ENCODE measurements at regions not wholly inside any gene's neighbourhood (a gene's known extent, or its start where the extent isn't known, plus 50 kb on each side); places are given as distances from the start of the nearest gene placed in this dataset.

GRCh38 chr5:30994176-30994575 lies 199.3 kb upstream of the CDH6 start:
- no peak overlapping the region for H3K4me3 ChIP-seq
- H3K9me3 ChIP-seq = peaks cover 0 to 7% of the 10 kb centered on the region in 2 donors
- no peaks in the 10 kb centered on the region for H3K36me3 ChIP-seq
- DNase-seq (ENCODE audit: low spot score in 2 of 2) = no peak
- TF ChIP-seq POLR2AphosphoS5 (IDR thresholded peaks at IDR 0.05) = no peak
- TF ChIP-seq POLR2A (IDR thresholded peaks at IDR 0.05) = no peak
- TF ChIP-seq CTCF (IDR thresholded peaks at IDR 0.05) = no peak
- H3K27me3 ChIP-seq = no peaks in the 10 kb centered on the region
- intact Hi-C loops (cut with DNase I; ENCODE audit: low total_unique reads) = no loop called here
- no peaks in the 10 kb centered on the region for H3K4me1 ChIP-seq
- H3K27ac ChIP-seq = no peak overlapping the region

GRCh38 chr5:30991462-30991861 lies 202.0 kb upstream of the CDH6 start:
- Histone ChIP-seq H3K4me1 (no peaks in the 10 kb centered on the region), H3K27ac (no peak overlapping the region), H3K9me3 (no peaks in the 10 kb centered on the region), H3K27me3 (no peaks in the 10 kb centered on the region), H3K4me3 (no peak overlapping the region), H3K36me3 (no peaks in the 10 kb centered on the region)
- intact Hi-C loops (cut with DNase I; ENCODE audit: low total_unique reads) = no loop called here
- TF ChIP-seq POLR2AphosphoS5 (IDR thresholded peaks at IDR 0.05) (no peak), POLR2A (IDR thresholded peaks at IDR 0.05) (no peak), CTCF (IDR thresholded peaks at IDR 0.05) (no peak)
- DNase-seq (ENCODE audit: low spot score in 2 of 2) = no peak

GRCh38 chr5:30981576-30981975 lies 211.9 kb upstream of the CDH6 start:
- TF ChIP-seq POLR2A (IDR thresholded peaks at IDR 0.05) (no peak), POLR2AphosphoS5 (IDR thresholded peaks at IDR 0.05) (no peak), CTCF (IDR thresholded peaks at IDR 0.05) (no peak)
- DNase-seq (ENCODE audit: low spot score in 2 of 2) = no peak

GRCh38 chr5:30968971-30969370 lies 224.5 kb upstream of the CDH6 start:
- Histone ChIP-seq H3K9me3 (peaks cover 0 to 9% of the 10 kb centered on the region in 2 donors), H3K4me1 (no peaks in the 10 kb centered on the region), H3K27ac (no peak overlapping the region), H3K27me3 (no peaks in the 10 kb centered on the region), H3K36me3 (no peaks in the 10 kb centered on the region), H3K4me3 (no peak overlapping the region)
- intact Hi-C loops (cut with DNase I; ENCODE audit: low total_unique reads) = no loop called here
- no peak for DNase-seq (ENCODE audit: low spot score in 2 of 2)
- TF ChIP-seq POLR2A (IDR thresholded peaks at IDR 0.05) (no peak), CTCF (IDR thresholded peaks at IDR 0.05) (no peak), POLR2AphosphoS5 (IDR thresholded peaks at IDR 0.05) (no peak)

More at GRCh38 chr5:30981576-30981975, 211.9 kb upstream of the CDH6 start:
- Histone ChIP-seq H3K4me1 (no peaks in the 10 kb centered on the region), H3K36me3 (no peaks in the 10 kb centered on the region), H3K27ac (no peak overlapping the region), H3K9me3 (no peaks in the 10 kb centered on the region), H3K4me3 (no peak overlapping the region), H3K27me3 (no peaks in the 10 kb centered on the region)
- intact Hi-C loops (cut with DNase I; ENCODE audit: low total_unique reads) = no loop called here

GRCh38 chr5:30960036-30960435 lies 233.4 kb upstream of the CDH6 start:
- H3K4me3 ChIP-seq = no peak overlapping the region
- DNase-seq (ENCODE audit: low spot score in 2 of 2) = no peak
- H3K27me3 ChIP-seq = no peaks in the 10 kb centered on the region
- intact Hi-C loops (cut with DNase I; ENCODE audit: low total_unique reads) = no loop called here
- TF ChIP-seq POLR2AphosphoS5 (IDR thresholded peaks at IDR 0.05) (no peak), POLR2A (IDR thresholded peaks at IDR 0.05) (no peak), CTCF (IDR thresholded peaks at IDR 0.05) (no peak)
- no peaks in the 10 kb centered on the region for H3K4me1 ChIP-seq
- no peaks in the 10 kb centered on the region for H3K36me3 ChIP-seq
- peaks cover 0 to under 1% of the 10 kb centered on the region in 2 donors for H3K9me3 ChIP-seq
- H3K27ac ChIP-seq = no peak overlapping the region
